K562 (cell line): ENCODE measurements at regions not wholly inside any gene's neighbourhood (a gene's known extent, or its start where the extent isn't known, plus 50 kb on each side); places are given as distances from the start of the nearest gene placed in this dataset.

Experiments
- ARID2 ChIP-seq: fragments of 450-650 bp; IDR thresholded peaks from 2 replicates; pipeline ENCODE4 v1.6.1; 2017; ENCODE audit warnings: antibody characterized with exemption, mild to moderate bottlenecking
- BHLHE40 ChIP-seq: IDR thresholded peaks from 2 replicates; pipeline ENCODE4 v1.6.1; 2011; ENCODE audit warnings: low read length, improper control_type of control experiment
- CBFA2T2 ChIP-seq: fragments of 450-650 bp; conservative IDR thresholded peaks from 2 replicates; pipeline ENCODE4 v1.6.1; 2017; ENCODE audit warnings: mild to moderate bottlenecking
- E2F3 ChIP-seq: fragments of 250-450 bp; sonication (Bioruptor Pico); IDR thresholded peaks from 2 replicates; pipeline ENCODE4 v1.4.0; 2020; ENCODE audit warnings: mild to moderate bottlenecking
- EHMT2 ChIP-seq: fragments of 450-650 bp; IDR thresholded peaks from 2 replicates; pipeline ENCODE4 v1.6.1; 2018; ENCODE audit warnings: antibody characterized with exemption
- GABPA ChIP-seq: fragments of 200-800 bp; sonication (Bioruptor generic); conservative IDR thresholded peaks from 2 replicates; pipeline ENCODE4 v1.6.1; 2016; ENCODE audit warnings: low read depth, missing genetic modification characterization, missing compliant biosample characterization
- GATA2 ChIP-seq: sonication (generic); formaldehyde crosslinking; IDR thresholded peaks from 2 replicates; pipeline ENCODE4 v1.4.0; 2020; ENCODE audit warnings: mild to moderate bottlenecking, missing genetic modification reagents
- HDAC1 ChIP-seq, 2 experiments: fragments of 450-650 bp; IDR thresholded peaks; 2 replicates each; pipeline ENCODE4 v1.6.1; 2016 to 2017; ENCODE audit warnings: inconsistent platforms in 1 of 2, mild to moderate bottlenecking in 1 of 2, moderate library complexity in 1 of 2
- KLF6 ChIP-seq: fragments of 250-450 bp; sonication (Bioruptor Pico); IDR thresholded peaks from 2 replicates; pipeline ENCODE4 v1.4.0; 2020; ENCODE audit warnings: mild to moderate bottlenecking, moderate library complexity, borderline replicate concordance
- NCOA4 ChIP-seq: fragments of 450-650 bp; IDR thresholded peaks from 2 replicates; pipeline ENCODE4 v1.6.1; 2018; ENCODE audit warnings: mild to moderate bottlenecking; ENCODE audit not compliant: partially characterized antibody
- NFRKB ChIP-seq: fragments of 450-650 bp; IDR thresholded peaks from 2 replicates; pipeline ENCODE4 v1.6.1; 2016; ENCODE audit warnings: low read depth
- NR2F6 ChIP-seq: fragments of 450-650 bp; formaldehyde crosslinking; IDR thresholded peaks from 2 replicates; pipeline ENCODE4 v1.4.0; 2020; ENCODE audit warnings: mild to moderate bottlenecking
- PML ChIP-seq: IDR thresholded peaks from 2 replicates; pipeline ENCODE4 v1.6.1; 2012; ENCODE audit warnings: low read length, inconsistent platforms
- SOX6 ChIP-seq: fragments of 450-650 bp; IDR thresholded peaks from 2 replicates; pipeline ENCODE4 v1.6.1; 2014; ENCODE audit warnings: mild to moderate bottlenecking
- SPI1 ChIP-seq: IDR thresholded peaks from 2 replicates; pipeline ENCODE4 v1.6.1; 2011; ENCODE audit warnings: low read depth, low read length, control low read depth, borderline replicate concordance
- SREBF2 ChIP-seq: sonication (generic); formaldehyde crosslinking; IDR thresholded peaks from 2 replicates; pipeline ENCODE4 v1.4.0; 2020; ENCODE audit warnings: mild to moderate bottlenecking, missing genetic modification reagents
- TAF7 ChIP-seq: fragments of 450-650 bp; IDR thresholded peaks from 2 replicates; pipeline ENCODE4 v1.6.1; 2016; ENCODE audit warnings: missing genetic modification characterization, missing compliant biosample characterization
- TAL1 ChIP-seq: fragments of 450-650 bp; IDR thresholded peaks from 2 replicates; pipeline ENCODE4 v1.6.1; 2016; ENCODE audit warnings: mild to moderate bottlenecking
- TBL1XR1 ChIP-seq, 2 experiments: IDR thresholded peaks; 2 replicates each; pipeline ENCODE4 v1.6.1; 2012; ENCODE audit warnings: improper control_type of control experiment in 2 of 2, low read length in 2 of 2, mild to moderate bottlenecking in 1 of 2
- XRCC4 ChIP-seq: IDR thresholded peaks from one replicate; pipeline ENCODE4 v1.6.1; 2011; ENCODE audit not compliant: insufficient read depth, insufficient read length; ENCODE audit errors: extremely low read depth
- ZFX ChIP-seq: sonication (generic); formaldehyde crosslinking; IDR thresholded peaks from 2 replicates; pipeline ENCODE4 v1.8.0; 2022; ENCODE audit warnings: mild to moderate bottlenecking, missing genetic modification reagents, moderate library complexity
- ZKSCAN1 ChIP-seq: fragments of 150-350 bp; IDR thresholded peaks from 2 replicates; pipeline ENCODE4 v1.6.1; 2016; ENCODE audit warnings: low read depth, low read length
- ZNF165 ChIP-seq: fragments of 250-450 bp; sonication (Bioruptor Pico); IDR thresholded peaks from 2 replicates; pipeline ENCODE4 v1.4.0; 2020; ENCODE audit warnings: borderline replicate concordance
- ZNF311 ChIP-seq: fragments of 250-450 bp; sonication (Bioruptor Pico); IDR thresholded peaks from 2 replicates; pipeline ENCODE4 v1.4.0; 2020; ENCODE audit warnings: mild to moderate bottlenecking, moderate library complexity
- ZNF384 ChIP-seq: IDR thresholded peaks from 2 replicates; pipeline ENCODE4 v1.6.1; 2012; ENCODE audit warnings: low read depth, low read length, improper control_type of control experiment
- ZNF583 ChIP-seq: fragments of 250-450 bp; sonication (Bioruptor Pico); IDR thresholded peaks from 2 replicates; pipeline ENCODE4 v1.4.0; 2020
- ZNF584 ChIP-seq: fragments of 200-800 bp; sonication (Bioruptor generic); IDR thresholded peaks from 2 replicates; pipeline ENCODE4 v1.6.1; 2016; ENCODE audit warnings: low read depth, mild to moderate bottlenecking, missing genetic modification characterization, missing compliant biosample characterization
- ZNF780A ChIP-seq: fragments of 250-450 bp; sonication (Bioruptor Pico); IDR thresholded peaks from 2 replicates; pipeline ENCODE4 v1.5.0; 2021; ENCODE audit warnings: mild to moderate bottlenecking
- ZZZ3 ChIP-seq: fragments of 450-650 bp; IDR thresholded peaks from 2 replicates; pipeline ENCODE4 v1.6.1; 2016; ENCODE audit warnings: antibody characterized with exemption, mild to moderate bottlenecking, moderate library complexity
- TF ChIP-seq, protein P1 (sequence below), 3 experiments: fragments of 200-800 bp in 1 of 3; sonication (Bioruptor generic) in 1 of 3; sonication (generic) in 1 of 3; formaldehyde crosslinking in 1 of 3; IDR thresholded peaks; 2 replicates each; pipeline versions ENCODE4 v1.6.1 to v1.8.0; 2016 to 2022; ENCODE audit warnings: mild to moderate bottlenecking in 2 of 3, missing compliant biosample characterization in 2 of 3, missing genetic modification characterization in 2 of 3, missing genetic modification reagents in 1 of 3
- TF ChIP-seq, protein P2 (sequence below): sonication (generic); formaldehyde crosslinking; IDR thresholded peaks from 2 replicates; pipeline ENCODE4 v1.8.0; 2023; ENCODE audit warnings: mild to moderate bottlenecking, missing genetic modification reagents

DNA sequence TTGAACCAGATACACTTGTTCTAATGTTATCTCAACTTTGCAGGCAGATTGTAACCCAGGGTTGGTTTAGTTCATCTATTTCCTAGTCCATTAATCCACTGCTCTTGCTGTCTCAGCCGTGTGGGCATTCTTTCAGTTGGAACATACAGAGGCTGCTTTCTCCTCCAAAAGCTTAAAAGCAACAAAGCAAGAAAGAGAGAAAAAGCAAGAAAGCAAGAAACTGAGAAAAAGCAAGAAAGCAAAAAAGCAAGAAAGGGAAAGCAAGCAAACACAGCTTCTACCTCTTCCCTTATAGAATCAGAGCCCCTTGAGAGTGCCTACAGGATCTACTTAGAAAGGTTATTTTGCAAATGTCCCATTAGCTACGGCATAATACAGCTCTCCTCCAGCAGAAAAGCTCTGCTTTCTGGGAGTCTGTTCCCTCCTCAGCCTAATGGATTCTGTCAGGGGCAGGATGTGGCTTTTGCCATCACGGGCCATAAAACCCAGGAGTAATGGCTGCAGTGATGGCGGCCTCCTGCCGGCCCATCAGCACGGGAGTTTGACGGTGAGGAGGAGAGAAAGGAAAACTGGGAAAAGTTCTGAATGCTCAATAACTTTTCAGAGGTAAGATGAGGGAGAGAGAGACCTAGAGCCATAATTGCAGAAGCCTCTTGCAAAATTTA is 156.8 kb upstream of the JARID2 start (continued):
- peak; percentile 70 for TF ChIP-seq ZFX (CRISPR knock-in tag)
- TF ChIP-seq SPI1 = no peak
- peak; percentile 58 for TF ChIP-seq GABPA
- TF ChIP-seq TAL1 = peak; percentile 83
- TF ChIP-seq NCOA4 = no peak
- no peak; the same call in 1 of the 2 replicates for TF ChIP-seq ZKSCAN1
- 0 out of 2 replicates have a peak, but pooled peaks have one; percentile 11 for TF ChIP-seq EHMT2
- TF ChIP-seq SOX6 = peak; percentile 84
- 0 out of 2 replicates have a peak, but pooled peaks have one; percentile 3 for TF ChIP-seq ARID2
- peak in 1 of 2 experiments; percentile 86; a peak in 3 of 4 replicates for TF ChIP-seq TBL1XR1 (IDR thresholded peaks at IDR 0.05; ENCODE audit: low read length in 2 of 2)
- peak in 1 of 2 experiments; percentile 30; a peak in 1 of 4 replicates for TF ChIP-seq HDAC1 (IDR thresholded peaks at IDR 0.05)
- TF ChIP-seq PML = peak; percentile 74
- 0 out of 2 replicates have a peak, but pooled peaks have one; percentile 42 for TF ChIP-seq ZNF165 (CRISPR knock-in tag)
- TF ChIP-seq XRCC4 = no peak
- TF ChIP-seq ZNF584 = 0 out of 2 replicates have a peak, but pooled peaks have one; percentile 54
- 0 out of 2 replicates have a peak, but pooled peaks have one; percentile 6 for TF ChIP-seq TAF7
- TF ChIP-seq ZNF311 (CRISPR knock-in tag) = peak; percentile 57; the same call in 1 of the 2 replicates
- TF ChIP-seq ZZZ3 = no peak
- TF ChIP-seq ZNF384 = no peak
- TF ChIP-seq, protein P1, sequence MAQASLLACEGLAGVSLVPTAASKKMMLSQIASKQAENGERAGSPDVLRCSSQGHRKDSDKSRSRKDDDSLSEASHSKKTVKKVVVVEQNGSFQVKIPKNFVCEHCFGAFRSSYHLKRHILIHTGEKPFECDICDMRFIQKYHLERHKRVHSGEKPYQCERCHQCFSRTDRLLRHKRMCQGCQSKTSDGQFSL (CRISPR knock-in tag; IDR thresholded peaks at IDR 0.05) = no peak
- TF ChIP-seq, protein P1 (tag; IDR thresholded peaks at IDR 0.05) = peak in 1 of 2 experiments; percentile 51; a peak in 1 of 4 replicates
- TF ChIP-seq NFRKB = peak; percentile 95
- TF ChIP-seq E2F3 (CRISPR knock-in tag) = 0 out of 2 replicates have a peak, but pooled peaks have one; percentile 18
- TF ChIP-seq KLF6 (CRISPR knock-in tag) = no peak
- TF ChIP-seq CBFA2T2 = peak; percentile 78
- TF ChIP-seq GATA2 (CRISPR knock-in tag) = peak; percentile 46; the same call in 1 of the 2 replicates
- 0 out of 2 replicates have a peak, but pooled peaks have one; percentile 41 for TF ChIP-seq NR2F6 (CRISPR knock-in tag)
- TF ChIP-seq ZNF780A (CRISPR knock-in tag) = no peak
- TF ChIP-seq, protein P2, sequence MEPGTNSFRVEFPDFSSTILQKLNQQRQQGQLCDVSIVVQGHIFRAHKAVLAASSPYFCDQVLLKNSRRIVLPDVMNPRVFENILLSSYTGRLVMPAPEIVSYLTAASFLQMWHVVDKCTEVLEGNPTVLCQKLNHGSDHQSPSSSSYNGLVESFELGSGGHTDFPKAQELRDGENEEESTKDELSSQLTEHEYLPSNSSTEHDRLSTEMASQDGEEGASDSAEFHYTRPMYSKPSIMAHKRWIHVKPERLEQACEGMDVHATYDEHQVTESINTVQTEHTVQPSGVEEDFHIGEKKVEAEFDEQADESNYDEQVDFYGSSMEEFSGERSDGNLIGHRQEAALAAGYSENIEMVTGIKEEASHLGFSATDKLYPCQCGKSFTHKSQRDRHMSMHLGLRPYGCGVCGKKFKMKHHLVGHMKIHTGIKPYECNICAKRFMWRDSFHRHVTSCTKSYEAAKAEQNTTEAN (CRISPR knock-in tag) = peak; percentile 30; the same call in 1 of the 2 replicates
- 0 out of 2 replicates have a peak, but pooled peaks have one; percentile 36 for TF ChIP-seq SREBF2 (CRISPR knock-in tag)
- peak; percentile 59 for TF ChIP-seq BHLHE40
- TF ChIP-seq ZNF583 = no peak
